GDM1 (cell line): ENCODE measurements at regions not wholly inside any gene's neighbourhood (a gene's known extent, or its start where the extent isn't known, plus 50 kb on each side); places are given as distances from the start of the nearest gene placed in this dataset.
"Not testable (repeated sequence)": the region's sequence is repeated elsewhere in the genome, so short reads cannot be mapped to it uniquely, and the experiment has no call there.

ENCODE experiments used
- DNase-seq: peaks from one replicate; lab custom pipeline; 2025; lab: John Stamatoyannopoulos, UW

GRCh38 chr14:44385906-44386305, 121.2 kb downstream of the FSCB start:
- no peak for DNase-seq

GRCh38 chr14:44385296-44385695, 121.8 kb downstream of the FSCB start:
- not testable (repeated sequence) for DNase-seq

GRCh38 chr14:44384601-44385293, 122.3 kb downstream of the FSCB start:
- DNase-seq = not testable (repeated sequence)

- no peak for DNase-seq
Measured at GRCh38 chr14:44384093-44384492, 123.0 kb downstream of the FSCB start.

- DNase-seq = no peak
Measured at GRCh38 chr14:44383636-44384035, 123.4 kb downstream of the FSCB start.

- DNase-seq = no peak
Measured at GRCh38 chr14:44379292-44379977, 127.6 kb downstream of the FSCB start.

GRCh38 chr14:44374906-44375305, 132.2 kb downstream of the FSCB start:
- no peak for DNase-seq

- no peak for DNase-seq
Measured at GRCh38 chr14:44372807-44373489, 134.1 kb downstream of the FSCB start.

- DNase-seq = no peak
Measured at GRCh38 chr14:44372231-44372630, 134.9 kb downstream of the FSCB start.

GRCh38 chr14:44370727-44371126, 136.4 kb downstream of the FSCB start:
- DNase-seq = no peak

- no peak for DNase-seq
Measured at GRCh38 chr14:44369401-44370123, 137.5 kb downstream of the FSCB start.

GRCh38 chr14:44361083-44361482, 146.0 kb downstream of the FSCB start:
- no peak for DNase-seq

- DNase-seq = no peak
Measured at GRCh38 chr14:44353805-44354204, 153.3 kb downstream of the FSCB start.

GRCh38 chr14:44352201-44352600, 154.9 kb downstream of the FSCB start:
- no peak for DNase-seq

GRCh38 chr14:44347316-44347715, 159.8 kb downstream of the FSCB start:
- no peak for DNase-seq

GRCh38 chr14:44341116-44341515, 166.0 kb downstream of the FSCB start:
- DNase-seq = no peak

GRCh38 chr14:44339862-44340261, 167.2 kb downstream of the FSCB start:
- DNase-seq = no peak

- no peak for DNase-seq
Measured at GRCh38 chr14:44339231-44339630, 167.9 kb downstream of the FSCB start.

- DNase-seq = no peak
Measured at GRCh38 chr14:44317441-44317746, 189.7 kb downstream of the FSCB start.

- no peak for DNase-seq
Measured at GRCh38 chr14:44316647-44317440, 190.2 kb downstream of the FSCB start.

- DNase-seq = no peak
Measured at GRCh38 chr14:44309331-44309730, 197.8 kb downstream of the FSCB start.

GRCh38 chr14:44300916-44301315, 206.2 kb downstream of the FSCB start:
- DNase-seq = no peak
